ENCODE measurements at regions not wholly inside any gene's neighbourhood (a gene's known extent, or its start where the extent isn't known, plus 50 kb on each side); places are given as distances from the start of the nearest gene placed in this dataset.

- no peaks in the 10 kb centered on the region; the same call in 1 of the 2 replicates for H3K9me3 ChIP-seq (ENCODE audit: control insufficient read depth, insufficient read depth, low read length)
- H3K36me3 ChIP-seq (ENCODE audit: insufficient read depth, low read length), result no peaks in the 10 kb centered on the region
- no peaks in the 10 kb centered on the region for H3K4me1 ChIP-seq (ENCODE audit: insufficient read depth, low read length)
- no peak overlapping the region for H3K9ac ChIP-seq (ENCODE audit: low read depth, low read length)
Measured at GRCh38 chr12:126144603-126145002, 1079.4 kb downstream of the AACS start.

DNA sequence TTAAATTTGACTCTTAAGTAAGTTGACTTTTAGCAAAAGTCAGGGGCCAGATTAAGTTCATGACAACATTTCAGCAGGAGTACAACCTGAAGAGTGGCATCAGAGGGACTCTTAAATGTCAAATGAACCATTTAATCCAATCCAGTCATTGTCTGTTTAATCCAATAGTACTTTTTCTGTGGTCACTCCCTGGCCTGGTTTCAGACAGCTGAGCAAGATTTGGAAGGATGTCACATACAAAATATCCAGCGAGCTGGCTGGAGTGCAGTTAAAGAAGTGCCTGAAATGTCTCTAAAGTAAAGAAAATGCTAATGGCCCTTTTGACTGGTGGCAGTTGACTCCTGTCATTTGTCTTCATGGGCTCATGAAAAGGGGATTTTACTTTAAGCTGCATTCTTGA is 1082.1 kb downstream of the AACS start:
- no peaks in the 10 kb centered on the region for H3K36me3 ChIP-seq (ENCODE audit: insufficient read depth, low read length)
- no peaks in the 10 kb centered on the region for H3K9me3 ChIP-seq (ENCODE audit: control insufficient read depth, insufficient read depth, low read length)
- no peak overlapping the region for H3K9ac ChIP-seq (ENCODE audit: low read depth, low read length)
- H3K4me1 ChIP-seq (ENCODE audit: insufficient read depth, low read length), result no peaks in the 10 kb centered on the region

DNA sequence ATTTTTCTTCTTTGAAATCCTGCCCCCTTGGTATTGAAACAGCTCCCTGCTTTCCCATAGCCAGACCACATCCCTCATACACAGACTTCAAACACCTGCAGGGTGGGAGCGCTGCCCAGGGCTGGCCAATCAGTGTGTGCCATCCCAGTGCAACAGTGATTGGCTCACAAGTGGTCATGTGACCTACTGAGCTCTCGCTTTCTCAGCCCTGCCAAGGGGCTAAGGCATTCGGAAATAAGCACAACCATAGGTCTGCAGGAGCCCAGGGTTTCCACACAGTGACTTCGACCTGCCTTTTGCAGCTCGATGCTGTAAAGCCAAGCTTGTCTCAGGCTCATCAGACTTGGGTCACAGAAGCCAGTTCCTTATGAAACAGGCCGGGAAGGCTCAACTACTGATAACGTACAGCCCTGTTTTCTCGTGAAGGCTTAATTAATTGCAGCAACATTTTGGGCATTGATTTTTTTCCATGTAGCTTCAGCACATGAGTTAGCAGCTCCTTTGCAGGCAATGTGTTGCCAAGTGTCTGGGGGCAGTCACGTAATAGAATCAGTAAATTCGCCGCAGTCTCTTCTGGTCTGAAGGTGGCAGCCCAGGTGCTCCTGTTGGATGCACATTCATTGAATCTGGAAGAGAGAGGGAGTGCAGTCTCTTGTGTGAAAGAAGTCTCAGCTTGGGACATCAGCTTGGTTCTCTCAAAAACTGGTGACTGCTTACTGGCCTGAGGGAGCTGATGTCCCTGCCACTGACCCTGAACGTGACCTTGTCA is 1091.8 kb downstream of the AACS start:
- H3K9me3 ChIP-seq (ENCODE audit: control insufficient read depth, insufficient read depth, low read length), result no peaks in the 10 kb centered on the region
- H3K9ac ChIP-seq (ENCODE audit: low read depth, low read length), result no peak overlapping the region
- no peaks in the 10 kb centered on the region for H3K36me3 ChIP-seq (ENCODE audit: insufficient read depth, low read length)
- H3K4me1 ChIP-seq (ENCODE audit: insufficient read depth, low read length), result peaks cover 4% of the 10 kb centered on the region; the same call in 1 of the 2 replicates

GRCh38 chr12:126157575-126157966 is 1092.3 kb downstream of the AACS start:
- Histone ChIP-seq H3K9me3 (ENCODE audit: control insufficient read depth, insufficient read depth, low read length) (no peaks in the 10 kb centered on the region), H3K4me1 (ENCODE audit: insufficient read depth, low read length) (peaks cover 4% of the 10 kb centered on the region; the same call in 1 of the 2 replicates), H3K9ac (ENCODE audit: low read depth, low read length) (no peak overlapping the region), H3K36me3 (ENCODE audit: insufficient read depth, low read length) (no peaks in the 10 kb centered on the region)

DNA sequence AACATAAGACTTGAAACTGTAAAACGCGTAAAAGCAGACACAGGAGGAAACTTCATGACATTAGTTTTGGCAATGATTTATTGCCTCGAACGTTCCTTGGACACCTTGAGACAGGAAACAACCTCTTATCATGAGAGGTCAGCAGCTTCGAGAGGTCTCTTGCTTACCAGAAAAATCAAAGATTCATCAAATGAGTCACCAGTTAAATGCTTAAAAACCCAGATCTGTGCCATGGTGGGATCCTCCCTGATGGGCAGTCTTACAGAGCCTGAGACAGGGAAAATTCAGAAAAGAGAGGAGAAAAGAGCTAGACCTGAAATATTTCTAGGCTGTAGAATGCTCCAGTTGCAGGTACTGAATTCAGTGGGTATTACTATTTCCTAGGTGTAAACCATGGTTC is 1093.9 kb downstream of the AACS start:
- no peak overlapping the region for H3K9ac ChIP-seq (ENCODE audit: low read depth, low read length)
- no peaks in the 10 kb centered on the region for H3K9me3 ChIP-seq (ENCODE audit: control insufficient read depth, insufficient read depth, low read length)
- H3K4me1 ChIP-seq (ENCODE audit: insufficient read depth, low read length), result peaks cover 4% of the 10 kb centered on the region; the same call in 1 of the 2 replicates
- no peaks in the 10 kb centered on the region for H3K36me3 ChIP-seq (ENCODE audit: insufficient read depth, low read length)

DNA sequence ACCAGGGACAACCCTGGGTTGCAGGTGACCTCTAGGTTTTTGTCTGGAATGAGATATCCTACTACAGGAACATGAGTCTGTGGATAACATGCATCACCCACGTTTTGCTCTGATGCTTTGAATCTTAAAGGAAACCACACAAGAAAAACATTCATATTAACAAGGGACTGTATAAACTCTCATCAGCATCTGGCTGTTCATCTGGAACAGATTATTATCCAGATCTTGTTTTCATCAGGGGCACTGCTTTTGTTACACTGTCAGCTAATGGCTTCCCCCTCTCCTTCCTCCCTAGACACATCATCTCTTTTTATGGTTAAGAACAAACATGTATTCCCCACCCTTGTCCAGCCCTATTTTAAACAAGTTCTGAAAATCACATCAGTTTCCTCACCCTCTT is 1095.7 kb downstream of the AACS start:
- Histone ChIP-seq H3K9me3 (ENCODE audit: control insufficient read depth, insufficient read depth, low read length) (no peaks in the 10 kb centered on the region), H3K36me3 (ENCODE audit: insufficient read depth, low read length) (no peaks in the 10 kb centered on the region), H3K4me1 (ENCODE audit: insufficient read depth, low read length) (peaks cover 4% of the 10 kb centered on the region; the same call in 1 of the 2 replicates), H3K9ac (ENCODE audit: low read depth, low read length) (no peak overlapping the region)

DNA sequence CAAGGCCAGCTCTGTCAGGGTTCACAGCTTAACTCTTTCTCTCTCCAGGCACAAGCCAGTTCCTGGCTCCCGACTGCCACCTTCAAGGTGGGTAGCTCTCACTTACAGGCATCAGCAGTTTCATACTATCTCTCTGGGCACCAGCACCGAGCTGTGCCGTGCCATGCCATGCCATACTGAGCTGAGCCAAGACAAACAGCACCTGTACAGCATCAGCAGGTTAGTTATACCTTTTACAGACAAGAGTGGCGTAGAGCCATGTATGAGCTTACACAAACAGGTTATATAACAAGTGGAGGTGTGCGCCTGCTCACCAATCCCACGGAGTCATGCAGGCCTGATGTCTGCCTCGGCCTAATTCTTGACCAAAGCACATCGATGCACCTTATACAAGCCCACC is 1098.7 kb downstream of the AACS start:
- Histone ChIP-seq H3K36me3 (ENCODE audit: insufficient read depth, low read length) (no peaks in the 10 kb centered on the region), H3K9me3 (ENCODE audit: control insufficient read depth, insufficient read depth, low read length) (no peaks in the 10 kb centered on the region), H3K9ac (ENCODE audit: low read depth, low read length) (no peak overlapping the region), H3K4me1 (ENCODE audit: insufficient read depth, low read length) (no peaks in the 10 kb centered on the region)

- Histone ChIP-seq H3K4me1 (ENCODE audit: insufficient read depth, low read length) (no peaks in the 10 kb centered on the region; the same call in 1 of the 2 replicates), H3K9me3 (ENCODE audit: control insufficient read depth, insufficient read depth, low read length) (no peaks in the 10 kb centered on the region), H3K36me3 (ENCODE audit: insufficient read depth, low read length) (no peaks in the 10 kb centered on the region), H3K9ac (ENCODE audit: low read depth, low read length) (no peak overlapping the region)
Measured at GRCh38 chr12:126171937-126172559, 1106.8 kb downstream of the AACS start.

GRCh38 chr12:126182619-126183236 is 1117.5 kb downstream of the AACS start:
- no peak overlapping the region for H3K9ac ChIP-seq (ENCODE audit: low read depth, low read length)
- no peaks in the 10 kb centered on the region for H3K4me1 ChIP-seq (ENCODE audit: insufficient read depth, low read length)
- H3K9me3 ChIP-seq (ENCODE audit: control insufficient read depth, insufficient read depth, low read length), result no peaks in the 10 kb centered on the region
- no peaks in the 10 kb centered on the region for H3K36me3 ChIP-seq (ENCODE audit: insufficient read depth, low read length)

GRCh38 chr12:126185025-126185424 is 1119.8 kb downstream of the AACS start:
- Histone ChIP-seq H3K9ac (ENCODE audit: low read depth, low read length) (no peak overlapping the region), H3K36me3 (ENCODE audit: insufficient read depth, low read length) (no peaks in the 10 kb centered on the region), H3K4me1 (ENCODE audit: insufficient read depth, low read length) (0 out of 2 replicates have a peak, but pooled peaks cover 3% of the 10 kb centered on the region), H3K9me3 (ENCODE audit: control insufficient read depth, insufficient read depth, low read length) (no peaks in the 10 kb centered on the region)

DNA sequence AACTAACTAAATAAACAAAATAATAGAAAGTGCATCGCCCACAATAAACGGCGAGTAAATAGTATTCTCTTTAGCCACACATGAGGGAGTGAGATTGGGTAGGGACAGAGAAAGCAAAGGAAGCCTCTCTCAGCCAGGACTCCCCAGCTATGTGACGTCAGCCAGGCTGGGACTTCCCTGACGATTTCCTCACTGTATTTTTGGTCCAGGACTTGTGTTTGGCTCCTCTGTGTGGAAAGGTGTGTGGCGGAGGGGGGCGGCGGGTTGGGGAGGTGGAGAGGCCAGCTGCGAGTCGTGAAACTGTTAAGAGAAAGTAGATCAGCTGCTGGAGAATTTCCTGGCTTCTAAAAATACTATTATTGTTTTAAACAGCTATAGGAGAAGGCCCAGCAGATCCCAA is 1124.6 kb downstream of the AACS start:
- Histone ChIP-seq H3K36me3 (ENCODE audit: insufficient read depth, low read length) (no peaks in the 10 kb centered on the region), H3K4me1 (ENCODE audit: insufficient read depth, low read length) (peaks cover 6% of the 10 kb centered on the region; the same call in 1 of the 2 replicates), H3K9ac (ENCODE audit: low read depth, low read length) (0 out of 2 replicates have a peak overlapping the region, but pooled peaks have one; percentile 65), H3K9me3 (ENCODE audit: control insufficient read depth, insufficient read depth, low read length) (no peaks in the 10 kb centered on the region)

- no peaks in the 10 kb centered on the region for H3K36me3 ChIP-seq (ENCODE audit: insufficient read depth, low read length)
- no peaks in the 10 kb centered on the region for H3K9me3 ChIP-seq (ENCODE audit: control insufficient read depth, insufficient read depth, low read length)
- H3K9ac ChIP-seq (ENCODE audit: low read depth, low read length), result peak overlapping the region; percentile 65
- H3K4me1 ChIP-seq (ENCODE audit: insufficient read depth, low read length), result peaks cover 6% of the 10 kb centered on the region; the same call in 1 of the 2 replicates
Measured at GRCh38 chr12:126191031-126191891, 1126.0 kb downstream of the AACS start.

DNA sequence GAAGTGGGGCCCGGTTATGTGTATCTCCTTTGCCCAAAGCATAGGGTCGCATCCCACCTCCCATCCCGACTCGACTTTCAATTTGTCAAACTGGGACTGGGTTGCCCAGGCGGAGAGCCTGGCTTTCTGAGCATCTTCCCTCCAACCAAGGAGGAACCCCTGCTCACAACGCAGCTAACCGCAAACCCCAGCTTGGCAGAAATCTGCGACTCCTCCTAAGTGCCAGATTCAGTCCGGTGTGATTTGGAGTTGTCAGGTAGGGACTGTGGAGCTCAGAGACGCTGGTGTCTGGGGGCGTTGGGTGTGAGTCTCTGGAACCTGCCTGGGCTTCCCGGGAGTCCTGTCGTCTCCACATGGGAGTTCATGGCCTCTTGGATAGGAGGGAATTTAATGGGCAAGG is 1126.7 kb downstream of the AACS start:
- Histone ChIP-seq H3K9ac (ENCODE audit: low read depth, low read length) (peak overlapping the region; percentile 65; the same call in 1 of the 2 replicates), H3K36me3 (ENCODE audit: insufficient read depth, low read length) (no peaks in the 10 kb centered on the region), H3K9me3 (ENCODE audit: control insufficient read depth, insufficient read depth, low read length) (no peaks in the 10 kb centered on the region), H3K4me1 (ENCODE audit: insufficient read depth, low read length) (peaks cover 6% of the 10 kb centered on the region; the same call in 1 of the 2 replicates)

GRCh38 chr12:126193190-126193589 is 1128.0 kb downstream of the AACS start:
- no peaks in the 10 kb centered on the region for H3K36me3 ChIP-seq (ENCODE audit: insufficient read depth, low read length)
- no peak overlapping the region for H3K9ac ChIP-seq (ENCODE audit: low read depth, low read length)
- H3K4me1 ChIP-seq (ENCODE audit: insufficient read depth, low read length), result peaks cover 6% of the 10 kb centered on the region; the same call in 1 of the 2 replicates
- H3K9me3 ChIP-seq (ENCODE audit: control insufficient read depth, insufficient read depth, low read length), result no peaks in the 10 kb centered on the region

All from ES-I3 (cell line).